Coronary artery (tissue), 2 donors: ENCODE measurements at regions not wholly inside any gene's neighbourhood (a gene's known extent, or its start where the extent isn't known, plus 50 kb on each side); places are given as distances from the start of the nearest gene placed in this dataset.

Source experiments
- DNase-seq: peaks from one replicate; pipeline ENCODE4 v3.0.0-alpha.2; 2017; ENCODE audit warnings: low spot score
- H3K27ac ChIP-seq, 2 donors: fragments of 200-600 bp; sonication (generic); one replicate each; pipeline ENCODE4 v1.5.1; 2016 to 2019
- H3K4me3 ChIP-seq: fragments of 200-600 bp; sonication (generic); 2 replicates; pipeline ENCODE4 v1.5.1; 2016; ENCODE audit warnings: mild to moderate bottlenecking, moderate library complexity
- TF ChIP-seq, protein P1 (sequence below): fragments of 200-600 bp; sonication (generic); IDR thresholded peaks from one replicate; pipeline ENCODE4 v1.5.1; 2019; ENCODE audit warnings: antibody characterized with exemption

DNA sequence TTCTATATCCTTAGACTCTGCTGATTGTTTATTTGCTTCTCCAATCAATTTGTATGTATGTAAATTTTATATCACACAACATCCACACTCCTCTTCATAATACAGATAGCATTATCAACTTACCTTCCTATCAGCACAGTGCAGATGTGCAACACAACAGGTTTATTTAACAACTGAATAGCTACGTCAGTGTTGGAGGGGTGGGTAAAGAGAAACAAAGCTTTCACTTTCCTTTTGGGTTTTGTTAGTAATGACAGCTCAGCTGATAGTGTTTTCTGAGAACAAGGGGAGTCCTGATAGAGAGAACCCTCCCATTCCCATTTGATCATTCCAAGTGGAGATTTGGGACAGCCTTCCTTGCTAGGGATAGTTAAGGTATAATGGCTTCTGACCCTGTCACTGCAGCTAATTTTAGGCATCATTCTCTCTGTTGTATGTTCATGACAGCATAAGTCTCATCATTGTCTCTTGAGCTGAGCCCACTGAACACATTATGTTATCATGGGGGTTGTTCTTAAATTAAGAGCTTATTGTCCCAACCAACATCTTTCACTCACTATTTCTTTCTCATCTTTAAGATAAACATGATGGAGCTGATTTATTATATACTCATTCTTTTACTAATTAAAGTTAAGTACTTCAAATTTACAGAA lies 227.7 kb downstream of the GPD2 start:
- H3K4me3 ChIP-seq: no peak overlapping the region
- DNase-seq: no peak
- TF ChIP-seq, protein P1, sequence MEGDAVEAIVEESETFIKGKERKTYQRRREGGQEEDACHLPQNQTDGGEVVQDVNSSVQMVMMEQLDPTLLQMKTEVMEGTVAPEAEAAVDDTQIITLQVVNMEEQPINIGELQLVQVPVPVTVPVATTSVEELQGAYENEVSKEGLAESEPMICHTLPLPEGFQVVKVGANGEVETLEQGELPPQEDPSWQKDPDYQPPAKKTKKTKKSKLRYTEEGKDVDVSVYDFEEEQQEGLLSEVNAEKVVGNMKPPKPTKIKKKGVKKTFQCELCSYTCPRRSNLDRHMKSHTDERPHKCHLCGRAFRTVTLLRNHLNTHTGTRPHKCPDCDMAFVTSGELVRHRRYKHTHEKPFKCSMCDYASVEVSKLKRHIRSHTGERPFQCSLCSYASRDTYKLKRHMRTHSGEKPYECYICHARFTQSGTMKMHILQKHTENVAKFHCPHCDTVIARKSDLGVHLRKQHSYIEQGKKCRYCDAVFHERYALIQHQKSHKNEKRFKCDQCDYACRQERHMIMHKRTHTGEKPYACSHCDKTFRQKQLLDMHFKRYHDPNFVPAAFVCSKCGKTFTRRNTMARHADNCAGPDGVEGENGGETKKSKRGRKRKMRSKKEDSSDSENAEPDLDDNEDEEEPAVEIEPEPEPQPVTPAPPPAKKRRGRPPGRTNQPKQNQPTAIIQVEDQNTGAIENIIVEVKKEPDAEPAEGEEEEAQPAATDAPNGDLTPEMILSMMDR: no peak
- H3K27ac ChIP-seq: no peak overlapping the region

DNA sequence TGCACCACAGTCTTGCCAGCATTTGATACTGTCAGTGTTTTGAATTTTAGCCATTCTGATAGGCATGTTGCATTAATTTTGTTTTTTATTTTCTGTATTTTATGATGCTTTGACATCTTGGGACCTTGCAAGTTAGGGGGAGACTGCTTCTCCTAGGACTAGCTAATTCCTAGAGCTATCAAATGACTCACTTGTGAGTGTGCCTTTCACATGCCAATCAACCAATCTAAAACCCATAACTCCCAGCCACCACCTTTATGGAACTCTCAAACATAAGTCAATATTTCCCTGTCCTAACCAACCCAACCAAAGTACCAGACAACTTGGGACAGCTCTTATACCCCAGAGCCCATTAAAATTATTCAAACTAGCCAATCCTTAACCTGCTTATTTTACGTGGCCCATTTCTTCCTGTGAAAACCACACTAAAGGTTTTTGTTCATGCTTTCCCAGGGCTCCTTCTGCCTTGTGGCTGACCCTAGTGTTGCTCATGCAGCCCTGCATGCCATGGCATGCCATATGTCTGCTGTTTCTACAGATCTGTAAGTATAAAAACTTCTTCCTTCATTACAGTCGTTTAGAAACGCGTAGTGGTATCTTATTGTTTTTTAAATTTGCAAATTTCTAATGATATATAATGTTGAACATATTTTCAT lies 230.1 kb downstream of the GPD2 start:
- Histone ChIP-seq H3K27ac (no peak overlapping the region), H3K4me3 (no peak overlapping the region)
- no peak for DNase-seq
- TF ChIP-seq, protein P1: no peak

DNA sequence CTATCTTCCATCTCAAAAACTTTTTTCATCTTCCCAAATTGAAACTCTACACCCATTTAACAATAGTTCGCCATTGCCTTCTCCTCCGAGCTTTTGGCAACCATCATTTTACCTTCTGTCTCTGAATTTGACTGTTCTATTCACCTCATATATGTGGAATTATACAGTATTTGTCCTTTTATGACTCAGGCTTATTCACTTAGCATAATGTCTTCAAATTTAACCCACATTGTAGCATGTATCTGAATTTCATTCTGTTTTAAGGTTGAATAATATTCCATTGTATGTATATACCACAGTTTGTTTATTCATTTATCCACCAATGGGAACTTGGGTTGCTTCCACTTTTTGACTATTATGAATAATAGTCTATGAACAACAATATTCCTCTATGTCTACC lies 233.9 kb downstream of the GPD2 start:
- no peak overlapping the region for H3K4me3 ChIP-seq
- H3K27ac ChIP-seq: no peak overlapping the region
- TF ChIP-seq, protein P1: no peak
- no peak for DNase-seq

DNA sequence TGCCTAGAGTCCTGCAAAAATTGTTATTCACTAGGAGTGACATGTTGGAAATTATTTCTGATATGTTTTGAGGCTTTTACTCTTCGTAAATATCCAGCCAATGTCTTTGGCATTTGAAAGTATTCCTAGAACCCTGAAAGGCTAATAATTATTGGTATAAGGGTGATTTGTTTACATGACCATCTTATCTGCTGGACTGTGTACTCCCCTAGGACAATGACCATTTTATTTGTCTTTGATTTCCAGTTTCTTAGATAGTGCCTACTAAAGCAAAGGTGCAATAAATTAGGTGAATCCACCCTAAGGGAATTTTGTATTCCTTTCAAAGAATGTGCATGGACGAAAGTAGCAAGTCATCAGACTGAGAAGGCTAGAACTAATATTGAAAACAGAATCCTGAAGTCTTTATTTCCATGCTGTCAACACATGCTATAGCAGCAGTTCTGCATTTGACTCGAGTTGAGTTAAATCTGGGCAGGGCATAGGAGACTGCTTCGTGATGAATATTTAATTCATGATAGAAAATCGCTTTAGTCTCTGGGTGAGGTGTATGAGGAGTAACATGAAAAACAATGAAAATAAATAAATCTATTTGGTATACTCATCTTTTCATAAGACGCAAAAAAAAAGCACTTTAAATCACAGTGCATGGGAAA lies 235.7 kb downstream of the GPD2 start:
- TF ChIP-seq, protein P1: no peak
- no peak overlapping the region for H3K4me3 ChIP-seq
- DNase-seq: no peak
- no peak overlapping the region for H3K27ac ChIP-seq

DNA sequence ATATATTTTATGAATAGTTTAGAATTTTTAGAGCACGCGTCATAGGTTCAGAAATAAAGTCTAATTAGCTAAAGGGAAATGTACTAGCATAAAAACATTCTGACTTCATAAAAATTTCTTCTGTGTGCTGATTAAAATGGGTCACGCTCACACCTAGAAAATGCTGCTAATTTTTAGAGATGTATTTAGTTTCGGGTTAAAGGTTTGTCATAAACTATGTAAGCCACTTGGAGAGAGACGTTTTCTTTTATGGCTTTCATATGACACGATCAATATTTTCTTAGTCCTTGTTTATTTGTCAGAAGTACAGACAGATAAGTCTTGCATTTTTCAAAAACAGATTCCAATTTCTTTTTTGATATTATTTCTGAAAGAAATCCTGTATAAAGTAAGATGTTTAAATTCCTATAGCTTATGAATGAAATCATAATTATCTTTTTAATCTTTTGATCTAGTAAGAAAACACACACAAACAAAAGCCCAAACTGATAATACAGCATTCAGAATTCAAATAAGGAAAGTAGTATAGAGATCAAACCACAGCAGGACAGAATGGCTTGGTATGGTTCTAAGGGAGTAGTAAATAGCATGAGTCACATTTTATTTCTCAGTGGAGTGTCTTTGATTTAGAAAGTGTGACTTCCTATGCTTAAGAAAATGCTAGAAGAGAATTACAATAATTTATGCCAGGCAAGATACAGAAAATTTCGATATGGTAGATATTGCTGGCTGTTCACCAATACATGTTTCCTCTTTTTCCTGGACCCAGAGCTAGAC lies 236.6 kb downstream of the GPD2 start:
- TF ChIP-seq, protein P1: no peak
- Histone ChIP-seq H3K4me3 (no peak overlapping the region), H3K27ac (no peak overlapping the region)
- no peak for DNase-seq

DNA sequence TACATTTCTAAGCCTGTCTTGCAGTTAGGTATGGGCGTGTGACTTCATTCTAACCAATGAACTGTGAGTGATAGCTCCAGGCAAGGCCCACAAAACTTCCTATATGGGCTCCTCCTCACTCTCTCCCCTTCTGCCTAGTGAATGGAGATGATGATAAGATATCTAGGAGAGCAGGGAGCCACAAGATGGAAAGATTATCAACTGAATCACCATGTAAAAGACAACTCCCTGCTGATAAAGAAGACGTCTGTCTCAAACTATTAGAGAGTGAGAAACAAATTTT lies 237.1 kb downstream of the GPD2 start:
- Histone ChIP-seq H3K4me3 (no peak overlapping the region), H3K27ac (no peak overlapping the region)
- no peak for DNase-seq
- TF ChIP-seq, protein P1: no peak
